ENCODE measurements at regions not wholly inside any gene's neighbourhood (a gene's known extent, or its start where the extent isn't known, plus 50 kb on each side); places are given as distances from the start of the nearest gene placed in this dataset.

- TF ChIP-seq CTCF (IDR thresholded peaks at IDR 0.05) (no peak), POLR2AphosphoS5 (IDR thresholded peaks at IDR 0.05; ENCODE audit: low read depth, low read length) (no peak), REST (IDR thresholded peaks at IDR 0.05; ENCODE audit: insufficient read depth in 1 of 2, low read depth in 2 of 2, low read length in 1 of 2) (no peak), TCF7L2 (IDR thresholded peaks at IDR 0.05; ENCODE audit: low read depth, low read length) (no peak)
These were observed 932.1 kb upstream of the SLIT2 start for GRCh38 chr4:19319607-19320006.

Data from Panc1 (cell line).